ENCODE measurements at regions not wholly inside any gene's neighbourhood (a gene's known extent, or its start where the extent isn't known, plus 50 kb on each side); places are given as distances from the start of the nearest gene placed in this dataset.

- TF ChIP-seq, protein P1, sequence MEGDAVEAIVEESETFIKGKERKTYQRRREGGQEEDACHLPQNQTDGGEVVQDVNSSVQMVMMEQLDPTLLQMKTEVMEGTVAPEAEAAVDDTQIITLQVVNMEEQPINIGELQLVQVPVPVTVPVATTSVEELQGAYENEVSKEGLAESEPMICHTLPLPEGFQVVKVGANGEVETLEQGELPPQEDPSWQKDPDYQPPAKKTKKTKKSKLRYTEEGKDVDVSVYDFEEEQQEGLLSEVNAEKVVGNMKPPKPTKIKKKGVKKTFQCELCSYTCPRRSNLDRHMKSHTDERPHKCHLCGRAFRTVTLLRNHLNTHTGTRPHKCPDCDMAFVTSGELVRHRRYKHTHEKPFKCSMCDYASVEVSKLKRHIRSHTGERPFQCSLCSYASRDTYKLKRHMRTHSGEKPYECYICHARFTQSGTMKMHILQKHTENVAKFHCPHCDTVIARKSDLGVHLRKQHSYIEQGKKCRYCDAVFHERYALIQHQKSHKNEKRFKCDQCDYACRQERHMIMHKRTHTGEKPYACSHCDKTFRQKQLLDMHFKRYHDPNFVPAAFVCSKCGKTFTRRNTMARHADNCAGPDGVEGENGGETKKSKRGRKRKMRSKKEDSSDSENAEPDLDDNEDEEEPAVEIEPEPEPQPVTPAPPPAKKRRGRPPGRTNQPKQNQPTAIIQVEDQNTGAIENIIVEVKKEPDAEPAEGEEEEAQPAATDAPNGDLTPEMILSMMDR (IDR thresholded peaks at IDR 0.05), result no peak
- Histone ChIP-seq H3K4me1 (no peaks in the 10 kb centered on the region), H3K4me3 (no peak overlapping the region), H3K27ac (no peak overlapping the region), H3K9me3 (no peaks in the 10 kb centered on the region), H3K36me3 (no peaks in the 10 kb centered on the region), H3K27me3 (no peaks in the 10 kb centered on the region)
- ATAC-seq (no peak), DNase-seq (no peak)
- intact Hi-C loops (cut with DNase I), result no loop called here
These were observed 303.8 kb upstream of the TENM3 start for GRCh38 chr4:181939199-181939945.

DNA sequence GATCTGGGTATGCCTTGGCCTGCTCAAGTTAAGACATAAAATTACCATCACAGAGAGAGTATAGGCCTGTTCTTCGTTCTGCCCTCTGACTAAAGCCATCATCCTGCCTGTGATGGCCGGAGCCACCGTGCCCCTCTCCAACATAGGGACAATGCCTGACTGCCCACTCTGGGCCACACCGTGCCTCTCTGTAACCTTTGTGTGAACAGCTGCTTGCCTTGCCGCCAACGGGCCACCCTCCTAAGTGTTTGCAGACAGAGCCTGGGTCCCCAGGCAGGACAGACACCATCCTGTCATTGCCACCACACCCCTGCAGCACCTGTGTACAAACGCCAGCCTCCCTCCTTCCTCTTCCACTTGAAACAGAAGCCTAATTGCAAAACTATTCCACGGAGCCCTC, 298.7 kb upstream of the TENM3 start:
- no peak overlapping the region for H3K27ac ChIP-seq
- no peak overlapping the region for H3K4me3 ChIP-seq
- intact Hi-C loops (cut with DNase I), result no loop called here
- H3K9me3 ChIP-seq, result no peaks in the 10 kb centered on the region
- TF ChIP-seq, protein P1 (IDR thresholded peaks at IDR 0.05), result no peak
- no peaks in the 10 kb centered on the region for H3K27me3 ChIP-seq
- ATAC-seq (no peak), DNase-seq (no peak)
- no peaks in the 10 kb centered on the region for H3K4me1 ChIP-seq
- no peaks in the 10 kb centered on the region for H3K36me3 ChIP-seq

GRCh38 chr4:181946902-181947301, 296.3 kb upstream of the TENM3 start:
- Histone ChIP-seq H3K4me3 (no peak overlapping the region), H3K36me3 (no peaks in the 10 kb centered on the region), H3K9me3 (no peaks in the 10 kb centered on the region), H3K27ac (no peak overlapping the region), H3K4me1 (no peaks in the 10 kb centered on the region), H3K27me3 (no peaks in the 10 kb centered on the region)
- intact Hi-C loops (cut with DNase I), result no loop called here
- TF ChIP-seq, protein P1 (IDR thresholded peaks at IDR 0.05), result no peak
- DNase-seq, result no peak
- no peak for ATAC-seq

- H3K36me3 ChIP-seq, result no peaks in the 10 kb centered on the region
- H3K4me1 ChIP-seq, result no peaks in the 10 kb centered on the region
- no peaks in the 10 kb centered on the region for H3K27me3 ChIP-seq
- TF ChIP-seq, protein P1 (IDR thresholded peaks at IDR 0.05), result no peak
- intact Hi-C loops (cut with DNase I), result no loop called here
- no peak overlapping the region for H3K27ac ChIP-seq
- no peak overlapping the region for H3K4me3 ChIP-seq
- DNase-seq (no peak), ATAC-seq (no peak)
- no peaks in the 10 kb centered on the region for H3K9me3 ChIP-seq
These were observed 294.3 kb upstream of the TENM3 start for GRCh38 chr4:181948839-181949382.

DNA sequence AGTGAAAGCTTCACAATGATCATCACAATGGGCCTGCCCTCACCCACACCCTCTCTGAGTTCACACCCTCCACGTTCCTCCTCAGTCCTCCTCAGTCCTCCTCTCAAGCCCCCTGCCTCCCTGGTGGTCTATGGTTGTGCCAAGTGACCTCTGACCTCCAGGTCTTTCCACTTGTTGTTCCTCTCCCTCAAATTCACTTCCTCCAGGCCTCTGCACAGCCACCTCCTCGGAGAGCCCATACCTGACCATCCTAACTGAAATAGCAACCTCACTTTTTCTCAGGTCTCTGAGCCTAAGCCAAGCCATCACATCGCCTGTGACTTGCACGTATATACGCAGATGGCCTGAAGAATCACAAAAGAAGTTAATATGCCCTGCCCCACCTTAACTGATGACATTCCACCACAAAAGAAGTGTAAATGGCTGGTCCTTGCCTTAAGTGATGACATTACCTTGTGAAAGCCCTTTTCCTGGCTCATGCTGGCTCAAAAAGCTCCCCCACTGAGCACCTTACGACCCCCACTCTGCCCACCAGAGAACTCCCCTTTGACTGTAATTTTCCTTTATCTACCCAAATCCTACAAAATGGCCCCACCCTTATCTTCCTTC, 293.4 kb upstream of the TENM3 start:
- peak; percentile 28 for ATAC-seq
- H3K27ac ChIP-seq, result no peak overlapping the region
- intact Hi-C loops (cut with DNase I), result no loop called here
- H3K9me3 ChIP-seq, result no peaks in the 10 kb centered on the region
- DNase-seq, result no peak
- no peaks in the 10 kb centered on the region for H3K36me3 ChIP-seq
- H3K27me3 ChIP-seq, result no peaks in the 10 kb centered on the region
- no peak overlapping the region for H3K4me3 ChIP-seq
- H3K4me1 ChIP-seq, result no peaks in the 10 kb centered on the region
- TF ChIP-seq, protein P1 (IDR thresholded peaks at IDR 0.05), result no peak
